Liver (tissue), 3 donors: ENCODE measurements at regions not wholly inside any gene's neighbourhood (a gene's known extent, or its start where the extent isn't known, plus 50 kb on each side); places are given as distances from the start of the nearest gene placed in this dataset.

Experiments
- CTCF ChIP-seq: fragments of 150-350 bp; IDR thresholded peaks from 2 replicates; pipeline ENCODE4 v1.5.1; 2017; ENCODE audit warnings: improper control_type of control experiment, low read depth, low read length; ENCODE audit not compliant: missing input control
- EGR1 ChIP-seq, 2 donors: IDR thresholded peaks; 2 replicates each; pipeline ENCODE4 v1.6.1; 2016 to 2018; ENCODE audit warnings: antibody characterized with exemption in 2 of 2, low read depth in 2 of 2
- FOXA1 ChIP-seq: IDR thresholded peaks from 2 replicates; pipeline ENCODE4 v1.6.1; 2016; ENCODE audit warnings: antibody characterized with exemption
- FOXA2 ChIP-seq: IDR thresholded peaks from 2 replicates; pipeline ENCODE4 v1.6.1; 2016; ENCODE audit warnings: antibody characterized with exemption
- GABPA ChIP-seq, 2 donors: IDR thresholded peaks in 1 of 2; conservative IDR thresholded peaks in 1 of 2; 2 replicates each; pipeline ENCODE4 v1.6.1; 2016; ENCODE audit warnings: antibody characterized with exemption in 2 of 2, mild to moderate bottlenecking in 1 of 2, moderate library complexity in 1 of 2
- HNF4A ChIP-seq, 2 donors: conservative IDR thresholded peaks; 2 replicates each; pipeline ENCODE4 v1.6.1; 2016; ENCODE audit warnings: antibody characterized with exemption in 2 of 2, mild to moderate bottlenecking in 2 of 2
- JUND ChIP-seq, 2 donors: IDR thresholded peaks; 2 replicates each; pipeline ENCODE4 v1.6.1; 2016; ENCODE audit warnings: antibody characterized with exemption in 2 of 2
- RAD21 ChIP-seq, 2 donors: IDR thresholded peaks; 2 replicates each; pipeline ENCODE4 v1.6.1; 2016; ENCODE audit warnings: antibody characterized with exemption in 2 of 2, mild to moderate bottlenecking in 2 of 2
- REST ChIP-seq: IDR thresholded peaks from 2 replicates; pipeline ENCODE4 v1.6.1; 2016; ENCODE audit warnings: antibody characterized with exemption, mild to moderate bottlenecking
- TAF1 ChIP-seq: conservative IDR thresholded peaks from 2 replicates; pipeline ENCODE4 v1.6.1; 2016; ENCODE audit warnings: antibody characterized with exemption, mild to moderate bottlenecking
- YY1 ChIP-seq: IDR thresholded peaks from 2 replicates; pipeline ENCODE4 v1.6.1; 2016; ENCODE audit warnings: antibody characterized with exemption, mild to moderate bottlenecking
- ZBTB33 ChIP-seq: IDR thresholded peaks from 2 replicates; pipeline ENCODE4 v1.6.1; 2016; ENCODE audit warnings: antibody characterized with exemption
- donor health status: healthy.
- donor health status: healthy.

- TF ChIP-seq CTCF, result no peak
- no peak for TF ChIP-seq GABPA (IDR thresholded peaks at IDR 0.05 in 1 of 2, conservative IDR thresholded peaks at IDR 0.05 in 1 of 2)
- TF ChIP-seq EGR1 (IDR thresholded peaks at IDR 0.05; ENCODE audit: low read depth in 2 of 2), result no peak
- TF ChIP-seq FOXA2, result no peak
- TF ChIP-seq JUND (IDR thresholded peaks at IDR 0.05), result no peak
- TF ChIP-seq RAD21 (IDR thresholded peaks at IDR 0.05), result no peak
- no peak for TF ChIP-seq ZBTB33
- TF ChIP-seq TAF1, result no peak
- TF ChIP-seq YY1, result no peak
- no peak for TF ChIP-seq HNF4A (conservative IDR thresholded peaks at IDR 0.05)
- TF ChIP-seq FOXA1, result no peak
- no peak for TF ChIP-seq REST
These were observed 2506.6 kb downstream of the PCDH7 start for GRCh38 chr4:33226783-33227182.
